ENCODE measurements at regions not wholly inside any gene's neighbourhood (a gene's known extent, or its start where the extent isn't known, plus 50 kb on each side); places are given as distances from the start of the nearest gene placed in this dataset.

GRCh38 chr2:39549718-39550464, 112.8 kb upstream of the MAP4K3 start:
- peak overlapping the region in 1 of 2 donors; percentile 18 for H3K27ac ChIP-seq
- H3K9me3 ChIP-seq, result no peaks in the 10 kb centered on the region
- no peak for DNase-seq (ENCODE audit: low spot score)
- H3K4me3 ChIP-seq, result no peak overlapping the region
- WGBS, result 87% methylated on average over 9 of the region's 9 CpGs
- TF ChIP-seq CTCF (IDR thresholded peaks at IDR 0.05) (no peak), POLR2AphosphoS5 (IDR thresholded peaks at IDR 0.05) (no peak), POLR2A (IDR thresholded peaks at IDR 0.05) (no peak)
- H3K4me1 ChIP-seq (replicated peaks), result peaks cover 13% of the 10 kb centered on the region
- no peaks in the 10 kb centered on the region for H3K27me3 ChIP-seq (replicated peaks; ENCODE audit: insufficient read depth)
- intact Hi-C loops (cut with DNase I), result no loop called here
- no peaks in the 10 kb centered on the region for H3K36me3 ChIP-seq

- Histone ChIP-seq H3K36me3 (no peaks in the 10 kb centered on the region), H3K4me3 (no peak overlapping the region), H3K27me3 (replicated peaks; ENCODE audit: insufficient read depth) (no peaks in the 10 kb centered on the region), H3K9me3 (no peaks in the 10 kb centered on the region), H3K27ac (no peak overlapping the region), H3K4me1 (replicated peaks) (peaks cover 11% of the 10 kb centered on the region)
- no peak for DNase-seq (ENCODE audit: low spot score)
- TF ChIP-seq POLR2AphosphoS5 (IDR thresholded peaks at IDR 0.05) (no peak), POLR2A (IDR thresholded peaks at IDR 0.05) (no peak), CTCF (IDR thresholded peaks at IDR 0.05) (no peak)
- intact Hi-C loops (cut with DNase I), result no loop called here
- 54% methylated on average over 4 of the region's 4 CpGs for WGBS
Observed at GRCh38 chr2:39550701-39551285, 113.7 kb upstream of the MAP4K3 start.

GRCh38 chr2:39558906-39559305, 106.8 kb upstream of the TMEM178A start:
- Histone ChIP-seq H3K9me3 (no peaks in the 10 kb centered on the region), H3K36me3 (no peaks in the 10 kb centered on the region), H3K4me1 (replicated peaks) (no peaks in the 10 kb centered on the region), H3K4me3 (no peak overlapping the region), H3K27ac (no peak overlapping the region), H3K27me3 (replicated peaks; ENCODE audit: insufficient read depth) (no peaks in the 10 kb centered on the region)
- no peak for DNase-seq (ENCODE audit: low spot score)
- TF ChIP-seq CTCF (IDR thresholded peaks at IDR 0.05) (no peak), POLR2AphosphoS5 (IDR thresholded peaks at IDR 0.05) (no peak), POLR2A (IDR thresholded peaks at IDR 0.05) (no peak)
- WGBS, result 50% methylated on average over 1 of the region's 1 CpG
- intact Hi-C loops (cut with DNase I), result no loop called here

- Histone ChIP-seq H3K4me1 (replicated peaks) (peaks cover 6% of the 10 kb centered on the region), H3K9me3 (no peaks in the 10 kb centered on the region), H3K36me3 (no peaks in the 10 kb centered on the region), H3K4me3 (no peak overlapping the region), H3K27me3 (replicated peaks; ENCODE audit: insufficient read depth) (no peaks in the 10 kb centered on the region), H3K27ac (no peak overlapping the region)
- intact Hi-C loops (cut with DNase I), result no loop called here
- no peak for TF ChIP-seq POLR2AphosphoS5 (IDR thresholded peaks at IDR 0.05)
- no peak for TF ChIP-seq POLR2A (IDR thresholded peaks at IDR 0.05)
- TF ChIP-seq CTCF (IDR thresholded peaks at IDR 0.05), result no peak
- DNase-seq (ENCODE audit: low spot score), result no peak
Observed at GRCh38 chr2:39563572-39563971, 102.1 kb upstream of the TMEM178A start.

GRCh38 chr2:39567507-39567906, 98.2 kb upstream of the TMEM178A start:
- DNase-seq (ENCODE audit: low spot score), result no peak

More at GRCh38 chr2:39567507-39567906, 98.2 kb upstream of the TMEM178A start:
- Histone ChIP-seq H3K27me3 (replicated peaks; ENCODE audit: insufficient read depth) (no peaks in the 10 kb centered on the region), H3K36me3 (no peaks in the 10 kb centered on the region), H3K27ac (peak overlapping the region in 1 of 2 donors; percentile 52), H3K4me1 (replicated peaks) (peaks cover 10% of the 10 kb centered on the region), H3K4me3 (no peak overlapping the region), H3K9me3 (no peaks in the 10 kb centered on the region)
- WGBS, result 94% methylated on average over 1 of the region's 1 CpG
- TF ChIP-seq CTCF (IDR thresholded peaks at IDR 0.05) (no peak), POLR2AphosphoS5 (IDR thresholded peaks at IDR 0.05) (no peak), POLR2A (IDR thresholded peaks at IDR 0.05) (no peak)
- intact Hi-C loops (cut with DNase I), result no loop called here

Data from prostate gland (tissue), 2 donors.